ENCODE measurements at regions not wholly inside any gene's neighbourhood (a gene's known extent, or its start where the extent isn't known, plus 50 kb on each side); places are given as distances from the start of the nearest gene placed in this dataset.

DNA sequence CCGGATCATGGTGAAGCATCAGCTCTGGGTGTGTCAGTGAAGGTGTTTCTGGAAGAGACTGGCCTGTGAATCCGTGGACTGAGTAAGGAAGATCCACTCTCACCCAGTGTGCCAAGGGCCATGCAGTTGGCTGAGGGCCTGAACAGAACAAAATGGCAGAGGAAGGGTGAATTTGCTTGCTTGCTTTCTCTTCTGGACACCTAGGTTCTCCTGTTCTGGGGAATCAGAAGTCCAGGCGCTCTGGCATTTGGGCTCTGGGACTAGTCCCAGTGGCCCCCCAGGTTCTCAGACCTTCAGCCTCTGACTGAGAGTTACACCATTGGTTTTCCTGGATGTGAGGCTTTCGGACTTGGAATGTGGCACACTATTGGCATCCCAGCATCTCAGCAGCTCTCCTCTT lies 1170.8 kb downstream of the TBC1D22A start:
- no peaks in the 10 kb centered on the region for H3K27me3 ChIP-seq (ENCODE audit: insufficient read depth, poor library complexity, severe bottlenecking)
- TF ChIP-seq POLR2AphosphoS5 (IDR thresholded peaks at IDR 0.05; ENCODE audit: low read depth): no peak
- no peak for TF ChIP-seq GABPA (IDR thresholded peaks at IDR 0.05; ENCODE audit: low read depth)
- TF ChIP-seq, protein P1, sequence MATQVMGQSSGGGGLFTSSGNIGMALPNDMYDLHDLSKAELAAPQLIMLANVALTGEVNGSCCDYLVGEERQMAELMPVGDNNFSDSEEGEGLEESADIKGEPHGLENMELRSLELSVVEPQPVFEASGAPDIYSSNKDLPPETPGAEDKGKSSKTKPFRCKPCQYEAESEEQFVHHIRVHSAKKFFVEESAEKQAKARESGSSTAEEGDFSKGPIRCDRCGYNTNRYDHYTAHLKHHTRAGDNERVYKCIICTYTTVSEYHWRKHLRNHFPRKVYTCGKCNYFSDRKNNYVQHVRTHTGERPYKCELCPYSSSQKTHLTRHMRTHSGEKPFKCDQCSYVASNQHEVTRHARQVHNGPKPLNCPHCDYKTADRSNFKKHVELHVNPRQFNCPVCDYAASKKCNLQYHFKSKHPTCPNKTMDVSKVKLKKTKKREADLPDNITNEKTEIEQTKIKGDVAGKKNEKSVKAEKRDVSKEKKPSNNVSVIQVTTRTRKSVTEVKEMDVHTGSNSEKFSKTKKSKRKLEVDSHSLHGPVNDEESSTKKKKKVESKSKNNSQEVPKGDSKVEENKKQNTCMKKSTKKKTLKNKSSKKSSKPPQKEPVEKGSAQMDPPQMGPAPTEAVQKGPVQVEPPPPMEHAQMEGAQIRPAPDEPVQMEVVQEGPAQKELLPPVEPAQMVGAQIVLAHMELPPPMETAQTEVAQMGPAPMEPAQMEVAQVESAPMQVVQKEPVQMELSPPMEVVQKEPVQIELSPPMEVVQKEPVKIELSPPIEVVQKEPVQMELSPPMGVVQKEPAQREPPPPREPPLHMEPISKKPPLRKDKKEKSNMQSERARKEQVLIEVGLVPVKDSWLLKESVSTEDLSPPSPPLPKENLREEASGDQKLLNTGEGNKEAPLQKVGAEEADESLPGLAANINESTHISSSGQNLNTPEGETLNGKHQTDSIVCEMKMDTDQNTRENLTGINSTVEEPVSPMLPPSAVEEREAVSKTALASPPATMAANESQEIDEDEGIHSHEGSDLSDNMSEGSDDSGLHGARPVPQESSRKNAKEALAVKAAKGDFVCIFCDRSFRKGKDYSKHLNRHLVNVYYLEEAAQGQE (IDR thresholded peaks at IDR 0.05; ENCODE audit: insufficient replicate concordance, low read depth): no peak
- TF ChIP-seq, protein P2, sequence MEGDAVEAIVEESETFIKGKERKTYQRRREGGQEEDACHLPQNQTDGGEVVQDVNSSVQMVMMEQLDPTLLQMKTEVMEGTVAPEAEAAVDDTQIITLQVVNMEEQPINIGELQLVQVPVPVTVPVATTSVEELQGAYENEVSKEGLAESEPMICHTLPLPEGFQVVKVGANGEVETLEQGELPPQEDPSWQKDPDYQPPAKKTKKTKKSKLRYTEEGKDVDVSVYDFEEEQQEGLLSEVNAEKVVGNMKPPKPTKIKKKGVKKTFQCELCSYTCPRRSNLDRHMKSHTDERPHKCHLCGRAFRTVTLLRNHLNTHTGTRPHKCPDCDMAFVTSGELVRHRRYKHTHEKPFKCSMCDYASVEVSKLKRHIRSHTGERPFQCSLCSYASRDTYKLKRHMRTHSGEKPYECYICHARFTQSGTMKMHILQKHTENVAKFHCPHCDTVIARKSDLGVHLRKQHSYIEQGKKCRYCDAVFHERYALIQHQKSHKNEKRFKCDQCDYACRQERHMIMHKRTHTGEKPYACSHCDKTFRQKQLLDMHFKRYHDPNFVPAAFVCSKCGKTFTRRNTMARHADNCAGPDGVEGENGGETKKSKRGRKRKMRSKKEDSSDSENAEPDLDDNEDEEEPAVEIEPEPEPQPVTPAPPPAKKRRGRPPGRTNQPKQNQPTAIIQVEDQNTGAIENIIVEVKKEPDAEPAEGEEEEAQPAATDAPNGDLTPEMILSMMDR (IDR thresholded peaks at IDR 0.05; ENCODE audit: insufficient read depth, low read length): no peak
- TF ChIP-seq SPI1 (IDR thresholded peaks at IDR 0.05; ENCODE audit: borderline replicate concordance, low read depth): no peak
- no peak for DNase-seq (ENCODE audit: low read depth in 1 of 2, low spot score in 1 of 2)
- no peak overlapping the region for H3K27ac ChIP-seq (replicated peaks)
- no peak overlapping the region for H3K4me3 ChIP-seq (replicated peaks; ENCODE audit: insufficient read depth, low read length)

DNA sequence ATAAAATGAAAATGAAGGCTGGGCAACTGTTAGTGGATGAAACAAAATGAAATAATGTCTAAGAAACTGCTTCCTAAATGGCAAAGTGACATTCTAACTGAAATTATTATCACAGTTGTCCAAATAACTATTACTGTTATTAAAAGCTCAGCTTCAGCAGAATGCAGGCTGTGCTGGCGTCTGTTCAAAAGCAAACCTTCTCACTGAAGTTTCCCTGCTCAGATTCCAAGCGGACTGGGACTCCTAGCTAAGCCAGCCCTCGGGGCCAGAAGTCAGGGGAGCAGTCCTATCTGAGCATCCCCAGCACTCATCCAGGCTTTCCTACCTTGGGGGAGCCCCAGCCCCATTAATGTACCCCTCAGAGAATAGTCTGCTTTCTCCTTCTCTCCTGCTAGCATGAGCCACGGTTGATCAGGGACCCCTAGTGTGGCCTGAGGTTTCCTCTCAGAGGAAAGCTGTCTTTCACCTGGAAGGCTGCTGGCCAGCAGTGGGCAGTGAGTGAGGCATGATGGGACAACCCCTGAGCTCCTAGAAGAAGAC lies 1167.3 kb downstream of the TBC1D22A start:
- no peak for DNase-seq (ENCODE audit: low read depth in 1 of 2, low spot score in 1 of 2)
- Histone ChIP-seq H3K27me3 (ENCODE audit: insufficient read depth, poor library complexity, severe bottlenecking) (no peaks in the 10 kb centered on the region), H3K4me3 (replicated peaks; ENCODE audit: insufficient read depth, low read length) (no peak overlapping the region), H3K27ac (replicated peaks) (no peak overlapping the region)
- no peak for TF ChIP-seq GABPA (IDR thresholded peaks at IDR 0.05; ENCODE audit: low read depth)
- TF ChIP-seq, protein P1 (IDR thresholded peaks at IDR 0.05; ENCODE audit: insufficient replicate concordance, low read depth): no peak
- TF ChIP-seq SPI1 (IDR thresholded peaks at IDR 0.05; ENCODE audit: borderline replicate concordance, low read depth): no peak
- TF ChIP-seq POLR2AphosphoS5 (IDR thresholded peaks at IDR 0.05; ENCODE audit: low read depth): no peak
- TF ChIP-seq, protein P2 (IDR thresholded peaks at IDR 0.05; ENCODE audit: insufficient read depth, low read length): no peak

DNA sequence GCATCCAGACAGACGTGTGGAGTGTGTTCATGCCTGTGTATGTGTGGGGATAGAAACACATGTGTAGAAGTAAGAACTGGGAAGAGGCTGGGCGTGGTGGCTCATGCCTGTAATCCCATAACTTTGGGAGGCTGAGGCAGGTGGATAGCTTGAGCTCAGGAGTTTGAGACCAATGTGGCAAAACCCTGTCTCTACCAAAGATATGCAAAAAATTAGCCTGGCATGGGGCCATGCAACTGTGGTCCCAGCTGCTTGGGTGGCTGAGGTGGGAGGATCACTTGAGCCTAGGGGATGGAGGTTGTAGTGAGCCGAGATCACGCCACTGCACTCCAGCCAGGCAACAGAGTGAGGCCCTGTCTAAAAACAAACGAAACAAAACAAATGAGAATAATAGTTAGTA lies 1166.6 kb downstream of the TBC1D22A start:
- DNase-seq (ENCODE audit: low read depth in 1 of 2, low spot score in 1 of 2): no peak
- Histone ChIP-seq H3K27me3 (ENCODE audit: insufficient read depth, poor library complexity, severe bottlenecking) (no peaks in the 10 kb centered on the region), H3K27ac (replicated peaks) (no peak overlapping the region), H3K4me3 (replicated peaks; ENCODE audit: insufficient read depth, low read length) (no peak overlapping the region)
- TF ChIP-seq, protein P2 (IDR thresholded peaks at IDR 0.05; ENCODE audit: insufficient read depth, low read length): no peak
- TF ChIP-seq, protein P1 (IDR thresholded peaks at IDR 0.05; ENCODE audit: insufficient replicate concordance, low read depth): no peak
- TF ChIP-seq SPI1 (IDR thresholded peaks at IDR 0.05; ENCODE audit: borderline replicate concordance, low read depth): no peak
- TF ChIP-seq GABPA (IDR thresholded peaks at IDR 0.05; ENCODE audit: low read depth): no peak
- TF ChIP-seq POLR2AphosphoS5 (IDR thresholded peaks at IDR 0.05; ENCODE audit: low read depth): no peak

Data from HL-60 (cell line).